GM19351 (cell line): ENCODE measurements at regions not wholly inside any gene's neighbourhood (a gene's known extent, or its start where the extent isn't known, plus 50 kb on each side); places are given as distances from the start of the nearest gene placed in this dataset.

Experiments used
- ATAC-seq: cut with Tn5 transposase; IDR thresholded peaks from one replicate; pipeline ENCODE4 v1.9.1; 2021; ENCODE audit warnings: mild to moderate bottlenecking, moderate library complexity; ENCODE audit not compliant: unreplicated experiment

DNA sequence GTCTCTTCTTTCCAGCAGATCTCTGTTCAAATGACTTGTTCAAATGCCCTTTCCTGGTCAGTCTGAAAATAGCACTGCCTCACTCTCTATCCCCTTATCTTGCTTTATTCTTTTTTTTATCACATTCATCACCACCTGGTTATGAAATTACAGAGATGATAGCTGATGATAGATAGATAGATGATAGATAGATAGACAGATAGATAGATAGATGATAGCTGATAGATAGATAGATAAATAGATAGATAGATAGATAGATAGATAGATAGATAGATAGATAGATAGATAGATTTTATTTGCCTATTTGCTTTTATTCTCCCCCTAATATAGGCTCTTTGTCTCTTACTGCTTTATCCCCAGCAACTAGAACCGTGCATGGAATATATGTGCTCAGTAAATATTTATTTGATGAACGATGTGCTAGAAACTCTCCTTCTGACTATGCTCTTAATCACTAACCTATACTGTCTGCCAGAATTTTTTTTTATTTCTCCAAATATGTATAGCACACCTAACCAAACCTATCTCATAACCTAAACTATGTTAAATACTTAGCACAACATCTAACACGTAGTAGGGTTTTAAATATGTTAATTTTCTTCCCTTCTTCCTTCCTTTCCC lies 372.8 kb upstream of the DUSP10 start:
- ATAC-seq, result no peak

DNA sequence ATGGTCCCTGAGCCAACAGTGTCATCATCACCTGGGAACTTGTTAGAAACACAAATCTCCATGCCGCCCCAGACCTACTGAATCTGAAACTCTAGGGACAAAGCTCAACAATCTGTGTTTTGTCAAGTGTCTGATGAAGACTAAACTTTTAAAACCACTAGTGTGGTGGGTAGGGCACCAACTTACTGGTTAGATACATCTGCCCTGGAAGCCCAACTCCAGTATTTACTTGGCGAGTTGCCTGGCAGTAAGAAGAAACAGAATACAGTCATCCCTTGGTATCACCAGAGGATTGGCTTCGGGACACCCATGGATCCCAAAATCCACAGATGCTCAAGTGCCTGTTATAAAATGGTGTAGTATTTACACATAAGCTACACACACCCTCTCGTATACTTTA lies 367.9 kb upstream of the DUSP10 start:
- ATAC-seq, result no peak

- no peak for ATAC-seq
These were observed 366.1 kb upstream of the DUSP10 start for GRCh38 chr1:222107975-222108374.

DNA sequence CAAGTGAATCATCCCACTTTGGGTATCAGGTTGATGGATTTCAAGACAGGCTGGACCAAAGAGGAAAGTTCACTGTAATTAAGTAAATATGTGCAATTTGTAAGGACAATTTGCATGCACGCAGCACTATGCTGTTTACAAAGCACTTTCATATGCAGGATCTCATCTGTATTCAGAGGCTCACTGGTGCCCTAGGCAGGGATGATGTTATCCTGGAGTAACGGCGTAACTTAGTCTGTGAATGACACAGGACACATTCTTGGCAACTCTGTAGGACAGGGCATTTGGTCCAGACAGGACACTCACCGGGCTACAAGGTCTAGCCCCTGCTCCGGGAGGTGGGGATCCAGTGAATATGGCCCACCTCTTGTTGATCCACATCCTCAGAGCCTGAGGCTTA lies 365.4 kb upstream of the DUSP10 start:
- no peak for ATAC-seq

- no peak for ATAC-seq
These were observed 364.5 kb upstream of the DUSP10 start for GRCh38 chr1:222106377-222106776.

GRCh38 chr1:222105861-222106260 lies 364.0 kb upstream of the DUSP10 start:
- no peak for ATAC-seq

- no peak for ATAC-seq
These were observed 363.5 kb upstream of the DUSP10 start for GRCh38 chr1:222105393-222105737.

DNA sequence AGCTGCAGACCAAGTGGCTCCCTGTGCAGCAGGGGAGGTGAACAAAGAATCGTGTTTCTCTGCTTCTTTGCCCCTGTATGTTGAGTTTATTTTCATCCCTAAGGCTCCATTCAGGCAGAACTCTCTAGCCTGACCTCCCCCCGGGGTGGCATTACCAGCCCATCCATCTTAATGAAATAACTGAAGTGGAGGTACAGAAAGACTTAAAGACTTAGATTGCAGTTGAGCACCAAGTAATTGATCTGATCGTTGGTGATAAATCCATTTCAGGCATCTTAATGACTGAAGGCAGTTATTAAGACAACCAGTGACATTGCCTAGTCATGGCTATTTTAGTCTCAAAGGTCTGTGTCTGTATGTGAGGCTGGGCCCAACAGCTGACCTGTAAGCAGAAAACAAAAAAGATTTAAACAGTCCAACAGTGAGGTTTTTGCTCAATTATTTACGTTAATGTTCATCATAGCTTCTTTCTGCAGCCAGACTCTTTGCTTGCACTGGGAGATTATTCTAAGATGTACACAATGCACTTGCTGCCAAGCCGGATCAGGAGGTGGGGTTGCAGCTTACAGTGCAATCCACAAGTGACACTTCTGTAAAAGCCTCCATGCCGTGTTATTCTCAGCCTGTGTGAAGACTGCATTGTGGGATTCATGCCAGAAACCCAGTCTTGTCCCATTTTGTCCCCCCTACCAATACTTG lies 363.0 kb upstream of the DUSP10 start:
- ATAC-seq, result no peak

DNA sequence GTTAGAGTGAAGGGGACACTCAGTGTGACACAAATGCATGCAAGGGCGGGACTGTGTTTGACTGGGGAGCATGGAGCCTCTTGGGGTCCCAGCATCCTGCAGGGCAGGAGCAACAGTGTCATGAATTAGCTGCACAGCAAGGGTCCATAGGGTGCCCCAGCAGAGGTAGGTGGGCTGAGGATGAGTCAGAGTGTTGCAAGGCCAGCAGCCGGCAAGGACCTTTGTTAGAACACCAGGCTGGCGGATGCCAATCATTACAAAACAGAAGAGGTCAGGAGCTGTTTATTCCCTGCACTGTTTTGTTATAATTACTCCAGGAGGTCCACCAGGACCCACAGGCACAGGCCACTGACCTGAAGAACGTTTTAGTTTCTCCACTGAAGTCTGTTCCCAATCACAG lies 362.2 kb upstream of the DUSP10 start:
- no peak for ATAC-seq

GRCh38 chr1:222099746-222100145 lies 357.9 kb upstream of the DUSP10 start:
- ATAC-seq, result no peak

- ATAC-seq, result no peak
These were observed 356.5 kb upstream of the DUSP10 start for GRCh38 chr1:222098404-222098803.

DNA sequence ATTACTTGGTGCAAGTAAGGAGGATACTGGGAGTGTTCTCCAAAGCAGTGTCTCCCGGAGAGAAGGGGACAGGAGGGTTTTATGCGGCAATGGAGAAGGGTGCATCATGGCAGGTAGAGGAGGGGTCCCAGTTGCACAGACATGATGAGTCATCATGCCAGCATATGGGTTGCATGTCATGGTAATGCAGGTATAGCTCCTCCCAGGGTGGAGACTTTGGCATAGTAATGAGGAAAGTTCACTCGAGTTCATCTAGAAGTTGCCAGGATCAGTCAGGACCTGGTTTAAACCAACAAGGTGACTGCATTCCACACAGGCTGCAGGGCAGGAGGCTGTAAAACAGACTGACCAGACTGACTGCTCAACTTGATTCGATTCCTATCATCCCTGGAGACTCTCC lies 355.7 kb upstream of the DUSP10 start:
- no peak for ATAC-seq

DNA sequence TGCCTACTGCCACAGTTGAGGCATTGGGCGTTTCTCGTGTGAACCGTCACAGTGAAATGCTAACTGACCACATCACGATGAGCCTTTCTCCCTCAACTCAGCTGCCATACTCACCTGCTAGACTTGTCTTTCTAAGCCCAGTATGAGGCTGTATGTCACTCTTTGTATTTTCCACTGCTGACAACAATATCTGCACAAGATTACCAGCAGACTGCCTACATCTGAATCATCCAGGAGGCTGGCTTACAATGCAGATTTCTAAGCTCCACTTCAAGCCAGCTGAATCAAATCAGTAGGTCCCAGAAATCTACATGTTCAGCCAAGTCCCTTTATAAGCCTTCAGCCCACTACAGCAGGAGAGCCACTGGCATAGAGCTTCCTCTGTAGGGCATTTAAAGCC lies 355.0 kb upstream of the DUSP10 start:
- no peak for ATAC-seq

DNA sequence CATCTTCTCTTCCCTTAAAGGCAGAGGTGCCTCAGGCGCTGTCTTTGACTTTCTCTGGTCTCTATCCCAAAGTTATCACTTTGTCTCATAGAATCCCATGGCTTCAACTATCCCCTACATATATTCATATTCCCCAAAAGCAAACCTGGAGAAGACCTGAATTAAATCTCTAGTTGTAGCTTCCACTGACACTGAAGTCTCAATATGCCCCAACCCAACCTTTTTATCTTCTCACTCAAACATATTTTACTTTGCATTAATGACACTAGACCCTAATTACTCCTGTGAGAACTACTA lies 354.5 kb upstream of the DUSP10 start:
- ATAC-seq, result no peak

DNA sequence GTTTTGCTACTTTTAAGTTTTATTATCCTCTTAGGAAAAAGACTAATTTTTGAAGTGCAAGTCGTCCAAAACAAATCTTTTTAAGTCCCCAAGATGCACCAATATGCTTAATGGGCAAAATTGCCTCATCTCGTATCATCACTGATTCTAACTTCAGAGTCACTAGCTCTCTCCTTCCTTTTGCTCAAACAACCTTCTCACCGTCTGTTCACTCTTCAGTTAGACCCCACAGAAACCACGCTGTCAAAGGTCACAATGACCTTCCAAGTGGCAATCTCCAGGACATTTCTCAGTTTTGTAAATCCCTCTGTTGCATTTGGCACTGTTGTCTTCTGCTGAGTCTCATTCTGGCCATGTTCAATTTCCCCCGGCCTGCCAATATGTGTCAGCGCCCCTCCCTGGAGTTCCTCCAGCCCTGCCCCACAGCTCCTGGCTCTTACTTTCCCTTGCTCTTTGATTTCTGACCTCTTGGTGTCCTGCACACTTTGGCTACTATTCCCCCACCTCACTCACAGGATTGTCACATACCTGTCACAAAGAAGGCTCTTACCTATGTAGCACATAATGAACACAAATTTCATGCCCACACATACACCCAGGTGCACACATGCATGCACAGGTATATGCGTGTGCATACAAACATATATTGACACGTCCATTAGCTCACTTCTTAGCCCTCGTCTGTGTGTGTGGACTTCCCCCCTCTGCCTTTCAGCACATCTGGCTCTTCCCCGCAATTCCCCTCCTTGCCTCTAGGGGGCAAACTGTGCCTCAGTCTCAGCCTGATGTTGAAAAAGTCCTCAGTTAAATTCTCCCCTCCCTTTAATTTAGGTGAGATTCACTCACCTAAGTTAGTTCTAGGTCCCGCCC lies 354.0 kb upstream of the DUSP10 start:
- ATAC-seq, result peak; percentile 95

GRCh38 chr1:222093518-222093917 lies 351.6 kb upstream of the DUSP10 start:
- ATAC-seq, result no peak

- no peak for ATAC-seq
These were observed 348.2 kb upstream of the DUSP10 start for GRCh38 chr1:222090103-222090502.

GRCh38 chr1:222087221-222087920 lies 345.5 kb upstream of the DUSP10 start:
- no peak for ATAC-seq

GRCh38 chr1:222084996-222085395 lies 343.1 kb upstream of the DUSP10 start:
- no peak for ATAC-seq

GRCh38 chr1:222084048-222084447 lies 342.2 kb upstream of the DUSP10 start:
- ATAC-seq, result no peak

DNA sequence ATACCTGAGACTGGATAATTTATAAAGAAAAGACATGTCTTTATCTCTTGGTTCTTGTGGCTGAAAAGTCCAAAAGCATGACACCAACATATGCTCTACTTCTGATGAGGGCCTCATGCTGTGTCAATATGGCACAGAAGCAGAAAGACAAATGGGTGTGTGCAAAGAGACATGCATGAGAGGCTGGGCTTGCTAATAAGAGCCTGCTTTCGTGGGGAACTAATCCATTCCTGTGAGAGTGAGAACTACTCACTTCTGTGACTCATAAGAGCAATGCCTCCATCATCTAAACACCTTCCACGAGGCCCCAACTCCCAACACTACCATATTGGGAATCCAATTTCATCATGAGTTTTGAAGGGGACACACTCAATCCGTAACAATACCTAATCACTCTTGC lies 340.0 kb upstream of the DUSP10 start:
- no peak for ATAC-seq

DNA sequence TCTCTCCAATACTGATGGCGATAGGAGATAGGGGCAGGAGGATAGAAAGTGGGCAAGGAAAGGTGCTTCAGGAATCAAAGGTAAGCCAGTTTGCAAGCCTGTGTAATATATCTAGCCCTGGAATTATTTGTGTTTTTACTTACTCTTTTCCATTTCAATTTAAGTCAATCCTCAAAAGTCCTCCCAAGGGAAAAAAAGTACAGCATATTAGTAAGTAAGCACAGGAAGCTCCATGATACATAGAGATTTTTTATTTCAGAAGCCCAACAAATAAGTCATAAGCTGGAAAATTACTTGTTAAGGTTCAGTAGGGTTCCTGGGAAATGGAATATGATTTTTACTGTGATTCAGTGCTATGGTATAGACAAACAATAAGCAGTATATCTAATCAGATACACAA lies 337.7 kb upstream of the DUSP10 start:
- no peak for ATAC-seq
